ENCODE measurements at regions not wholly inside any gene's neighbourhood (a gene's known extent, or its start where the extent isn't known, plus 50 kb on each side); places are given as distances from the start of the nearest gene placed in this dataset.
"Not testable (repeated sequence)": the region's sequence is repeated elsewhere in the genome, so short reads cannot be mapped to it uniquely, and the experiment has no call there.

DNA sequence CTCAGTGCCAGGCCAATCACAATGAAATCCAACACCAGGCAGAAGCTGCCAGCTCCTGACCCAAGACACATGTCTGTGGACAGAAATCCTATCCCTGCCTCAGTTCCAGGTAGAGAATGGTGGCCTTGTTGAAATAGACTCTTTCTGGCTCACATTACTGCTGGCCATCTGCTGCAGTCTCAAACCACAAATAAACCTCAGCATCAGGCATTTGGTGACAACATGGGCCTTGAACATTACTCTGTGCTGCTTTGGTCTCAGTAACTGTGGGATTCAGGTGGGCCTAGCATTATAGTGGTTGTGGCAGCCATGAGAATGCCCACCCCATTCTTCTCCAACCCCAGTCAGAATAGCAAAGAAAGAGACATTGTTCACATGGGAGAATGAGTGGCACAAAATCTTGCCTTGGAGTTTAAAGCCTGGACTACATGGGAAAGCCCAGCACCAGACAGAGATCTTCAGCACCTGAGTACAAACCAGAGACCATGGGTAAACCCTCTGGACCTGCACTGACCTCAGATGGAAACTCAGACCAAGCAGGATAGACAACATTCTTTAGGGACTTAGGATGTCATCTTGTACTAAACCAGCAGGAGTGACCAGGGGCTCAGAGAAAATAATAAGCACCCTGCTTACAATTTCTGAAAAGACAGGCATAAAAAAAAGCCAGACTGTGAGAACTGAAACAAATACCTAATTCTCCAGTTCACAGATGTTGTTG is 50.4 kb upstream of the TRAM1L1 start:
- no peak overlapping the region for H2AFZ ChIP-seq (ENCODE audit: low read length)
- no peak overlapping the region for H3K4me2 ChIP-seq (ENCODE audit: low read depth, low read length, poor library complexity, severe bottlenecking)

DNA sequence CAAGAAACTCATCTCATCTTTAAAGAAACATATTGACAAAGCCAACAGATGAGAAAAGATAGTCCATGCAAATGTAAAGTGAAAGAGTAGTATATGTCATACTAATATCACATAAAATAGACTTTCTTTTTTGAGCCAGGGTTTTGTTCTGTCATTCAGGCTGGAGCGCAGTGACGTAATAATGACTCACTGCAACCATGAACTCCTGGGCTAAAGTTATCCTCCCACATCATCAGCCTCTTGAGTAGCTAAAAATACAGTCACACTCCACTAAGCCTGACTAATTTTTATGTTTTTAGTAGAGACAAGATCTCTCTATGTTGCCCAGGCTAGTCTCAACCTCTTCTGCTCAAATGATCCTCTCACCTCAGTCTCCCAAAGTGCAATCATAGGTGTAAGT is 51.8 kb upstream of the TRAM1L1 start:
- TF ChIP-seq, protein P1, sequence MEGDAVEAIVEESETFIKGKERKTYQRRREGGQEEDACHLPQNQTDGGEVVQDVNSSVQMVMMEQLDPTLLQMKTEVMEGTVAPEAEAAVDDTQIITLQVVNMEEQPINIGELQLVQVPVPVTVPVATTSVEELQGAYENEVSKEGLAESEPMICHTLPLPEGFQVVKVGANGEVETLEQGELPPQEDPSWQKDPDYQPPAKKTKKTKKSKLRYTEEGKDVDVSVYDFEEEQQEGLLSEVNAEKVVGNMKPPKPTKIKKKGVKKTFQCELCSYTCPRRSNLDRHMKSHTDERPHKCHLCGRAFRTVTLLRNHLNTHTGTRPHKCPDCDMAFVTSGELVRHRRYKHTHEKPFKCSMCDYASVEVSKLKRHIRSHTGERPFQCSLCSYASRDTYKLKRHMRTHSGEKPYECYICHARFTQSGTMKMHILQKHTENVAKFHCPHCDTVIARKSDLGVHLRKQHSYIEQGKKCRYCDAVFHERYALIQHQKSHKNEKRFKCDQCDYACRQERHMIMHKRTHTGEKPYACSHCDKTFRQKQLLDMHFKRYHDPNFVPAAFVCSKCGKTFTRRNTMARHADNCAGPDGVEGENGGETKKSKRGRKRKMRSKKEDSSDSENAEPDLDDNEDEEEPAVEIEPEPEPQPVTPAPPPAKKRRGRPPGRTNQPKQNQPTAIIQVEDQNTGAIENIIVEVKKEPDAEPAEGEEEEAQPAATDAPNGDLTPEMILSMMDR (conservative IDR thresholded peaks at IDR 0.05; ENCODE audit: low read length), result no peak
- no peak for TF ChIP-seq EZH2phosphoT487 (IDR thresholded peaks at IDR 0.05; ENCODE audit: borderline replicate concordance)
- no peaks in the 10 kb centered on the region for H4K20me1 ChIP-seq (ENCODE audit: insufficient read depth, low read length, poor library complexity, severe bottlenecking)
- H3K4me1 ChIP-seq (ENCODE audit: insufficient read depth, low read length, poor library complexity, severe bottlenecking), result no peaks in the 10 kb centered on the region
- H3K27me3 ChIP-seq (ENCODE audit: insufficient read depth, low read length, poor library complexity, severe bottlenecking), result no peaks in the 10 kb centered on the region
- no peaks in the 10 kb centered on the region for H3K9me3 ChIP-seq (ENCODE audit: insufficient read depth, low read depth, low read length)
- no peaks in the 10 kb centered on the region for H3K79me2 ChIP-seq (ENCODE audit: insufficient read depth, low read length)
- H2AFZ ChIP-seq (ENCODE audit: low read length), result no peak overlapping the region
- H3F3A ChIP-seq (ENCODE audit: low read depth), result no peaks in the 10 kb centered on the region
- no peak overlapping the region for H3K9ac ChIP-seq (ENCODE audit: low read depth, low read length, poor library complexity, severe bottlenecking)
- no peak overlapping the region for H3K4me3 ChIP-seq (ENCODE audit: low read length, poor library complexity, severe bottlenecking)
- no peaks in the 10 kb centered on the region for H3K36me3 ChIP-seq (ENCODE audit: insufficient read depth, low read length)
- no peak overlapping the region for H3K4me2 ChIP-seq (ENCODE audit: low read depth, low read length, poor library complexity, severe bottlenecking)
- H3K9me2 ChIP-seq (replicated peaks; ENCODE audit: low read depth, low read length), result no peaks in the 10 kb centered on the region

More for the DNA sequence above, 50.4 kb upstream of the TRAM1L1 start:
- no peak for TF ChIP-seq EZH2phosphoT487 (IDR thresholded peaks at IDR 0.05; ENCODE audit: borderline replicate concordance)
- TF ChIP-seq, protein P1 (conservative IDR thresholded peaks at IDR 0.05; ENCODE audit: low read length), result no peak
- Histone ChIP-seq H3K4me1 (ENCODE audit: insufficient read depth, low read length, poor library complexity, severe bottlenecking) (no peaks in the 10 kb centered on the region), H3K36me3 (ENCODE audit: insufficient read depth, low read length) (no peaks in the 10 kb centered on the region), H3K79me2 (ENCODE audit: insufficient read depth, low read length) (no peaks in the 10 kb centered on the region), H3K27me3 (ENCODE audit: insufficient read depth, low read length, poor library complexity, severe bottlenecking) (no peaks in the 10 kb centered on the region), H3F3A (ENCODE audit: low read depth) (no peaks in the 10 kb centered on the region), H3K9ac (ENCODE audit: low read depth, low read length, poor library complexity, severe bottlenecking) (no peak overlapping the region), H3K9me2 (replicated peaks; ENCODE audit: low read depth, low read length) (no peaks in the 10 kb centered on the region), H3K9me3 (ENCODE audit: insufficient read depth, low read depth, low read length) (no peaks in the 10 kb centered on the region), H4K20me1 (ENCODE audit: insufficient read depth, low read length, poor library complexity, severe bottlenecking) (no peaks in the 10 kb centered on the region), H3K4me3 (ENCODE audit: low read length, poor library complexity, severe bottlenecking) (no peak overlapping the region)

DNA sequence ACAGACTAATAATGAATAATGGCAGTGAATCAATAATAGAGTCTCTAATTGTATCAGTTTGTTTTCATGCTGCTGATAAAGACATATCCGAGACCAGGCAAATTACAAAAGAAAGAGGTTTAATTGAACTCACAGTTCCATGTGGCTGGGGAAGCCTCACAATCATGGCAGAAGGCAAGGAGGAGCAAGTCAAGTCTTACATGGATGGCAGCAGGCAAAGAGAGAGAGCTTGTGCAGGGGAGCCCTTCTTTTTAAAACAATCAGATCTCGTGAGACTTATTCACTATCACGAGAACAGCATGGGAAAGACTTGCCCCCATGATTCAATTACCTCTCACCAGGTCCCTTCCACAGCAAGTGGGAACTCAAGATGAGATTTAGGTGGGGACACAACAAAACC is 53.4 kb upstream of the TRAM1L1 start:
- not testable (repeated sequence) for H3K36me3 ChIP-seq (ENCODE audit: insufficient read depth, low read length); H2AFZ ChIP-seq (ENCODE audit: low read length); H3K27me3 ChIP-seq (ENCODE audit: insufficient read depth, low read length, poor library complexity, severe bottlenecking); H3K4me1 ChIP-seq (ENCODE audit: insufficient read depth, low read length, poor library complexity, severe bottlenecking); H3K9ac ChIP-seq (ENCODE audit: low read depth, low read length, poor library complexity, severe bottlenecking); H3F3A ChIP-seq (ENCODE audit: low read depth); H3K9me2 ChIP-seq (replicated peaks; ENCODE audit: low read depth, low read length); H4K20me1 ChIP-seq (ENCODE audit: insufficient read depth, low read length, poor library complexity, severe bottlenecking); H3K9me3 ChIP-seq (ENCODE audit: insufficient read depth, low read depth, low read length); H3K4me3 ChIP-seq (ENCODE audit: low read length, poor library complexity, severe bottlenecking); H3K79me2 ChIP-seq (ENCODE audit: insufficient read depth, low read length); H3K4me2 ChIP-seq (ENCODE audit: low read depth, low read length, poor library complexity, severe bottlenecking)

DNA sequence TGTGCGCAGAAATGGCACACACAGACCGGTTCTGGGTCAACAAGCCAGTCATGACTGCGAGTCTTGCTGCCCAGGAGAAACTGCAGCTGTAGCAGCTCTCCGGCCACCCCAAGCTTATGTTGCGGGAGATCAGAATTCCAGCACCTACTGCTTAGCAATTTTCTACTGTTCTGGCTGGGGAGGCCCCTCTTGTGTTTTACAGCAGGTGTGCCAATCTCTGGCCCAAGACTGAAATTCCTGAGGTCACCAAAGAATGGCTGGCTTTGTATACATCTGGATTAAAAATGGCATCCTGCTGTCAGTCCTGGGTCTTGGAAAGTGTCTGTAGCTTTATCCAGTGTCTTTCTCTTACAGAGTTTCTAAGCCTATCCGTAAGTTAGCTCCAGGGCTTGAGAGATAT is 68.9 kb upstream of the TRAM1L1 start:
- no peak for TF ChIP-seq EZH2phosphoT487 (IDR thresholded peaks at IDR 0.05; ENCODE audit: borderline replicate concordance)
- TF ChIP-seq, protein P1 (conservative IDR thresholded peaks at IDR 0.05; ENCODE audit: low read length), result no peak
- no peak overlapping the region for H2AFZ ChIP-seq (ENCODE audit: low read length)
- no peaks in the 10 kb centered on the region for H3K27me3 ChIP-seq (ENCODE audit: insufficient read depth, low read length, poor library complexity, severe bottlenecking)
- no peak overlapping the region for H3K4me2 ChIP-seq (ENCODE audit: low read depth, low read length, poor library complexity, severe bottlenecking)
- H3K4me1 ChIP-seq (ENCODE audit: insufficient read depth, low read length, poor library complexity, severe bottlenecking), result no peaks in the 10 kb centered on the region
- no peaks in the 10 kb centered on the region for H3K79me2 ChIP-seq (ENCODE audit: insufficient read depth, low read length)
- H3F3A ChIP-seq (ENCODE audit: low read depth), result no peaks in the 10 kb centered on the region
- no peaks in the 10 kb centered on the region for H3K36me3 ChIP-seq (ENCODE audit: insufficient read depth, low read length)
- no peaks in the 10 kb centered on the region for H3K9me2 ChIP-seq (replicated peaks; ENCODE audit: low read depth, low read length)
- no peak overlapping the region for H3K4me3 ChIP-seq (ENCODE audit: low read length, poor library complexity, severe bottlenecking)
- no peak overlapping the region for H3K9ac ChIP-seq (ENCODE audit: low read depth, low read length, poor library complexity, severe bottlenecking)
- H4K20me1 ChIP-seq (ENCODE audit: insufficient read depth, low read length, poor library complexity, severe bottlenecking), result no peaks in the 10 kb centered on the region
- no peaks in the 10 kb centered on the region for H3K9me3 ChIP-seq (ENCODE audit: insufficient read depth, low read depth, low read length)
